Parathyroid adenoma (tissue), 2 donors: ENCODE measurements at regions not wholly inside any gene's neighbourhood (a gene's known extent, or its start where the extent isn't known, plus 50 kb on each side); places are given as distances from the start of the nearest gene placed in this dataset.

Experiments used
- H2AFZ ChIP-seq: fragments of 300-600 bp; sonication (generic); one replicate; pipeline ENCODE4 v1.7.0; 2017; ENCODE audit warnings: antibody characterized with exemption, mild to moderate bottlenecking
- H3K27ac ChIP-seq: fragments of 300-600 bp; sonication (generic); one replicate; pipeline ENCODE4 v1.7.0; 2017
- H3K27me3 ChIP-seq: fragments of 300-600 bp; sonication (generic); one replicate; pipeline ENCODE4 v1.7.0; 2017; ENCODE audit warnings: low read length; ENCODE audit not compliant: control insufficient read depth, insufficient read depth
- H3K36me3 ChIP-seq: fragments of 300-600 bp; sonication (generic); one replicate; pipeline ENCODE4 v1.7.0; 2017; ENCODE audit warnings: low read length; ENCODE audit not compliant: control insufficient read depth, insufficient read depth
- H3K4me1 ChIP-seq: fragments of 300-600 bp; sonication (generic); one replicate; pipeline ENCODE4 v1.7.0; 2017; ENCODE audit warnings: control low read depth
- H3K4me2 ChIP-seq: fragments of 300-600 bp; sonication (generic); one replicate; pipeline ENCODE4 v1.7.0; 2017; ENCODE audit warnings: low read length
- H3K4me3 ChIP-seq: fragments of 300-600 bp; sonication (generic); one replicate; pipeline ENCODE4 v1.7.0; 2017; ENCODE audit warnings: low read depth, low read length
- H3K79me2 ChIP-seq: fragments of 300-600 bp; sonication (generic); one replicate; pipeline ENCODE4 v1.7.0; 2017; ENCODE audit warnings: control low read depth
- H3K9ac ChIP-seq: fragments of 300-600 bp; sonication (generic); one replicate; pipeline ENCODE4 v1.7.0; 2017; ENCODE audit warnings: mild to moderate bottlenecking
- H3K9me3 ChIP-seq: fragments of 300-600 bp; sonication (generic); one replicate; pipeline ENCODE4 v1.7.0; 2017; ENCODE audit warnings: low read length; ENCODE audit not compliant: control insufficient read depth
- CTCF ChIP-seq: fragments of 300-600 bp; sonication (generic); IDR thresholded peaks from one replicate; pipeline ENCODE4 v1.7.0; 2017; ENCODE audit warnings: antibody characterized with exemption, mild to moderate bottlenecking
- donor health status: primary hyperparathyroidism.

DNA sequence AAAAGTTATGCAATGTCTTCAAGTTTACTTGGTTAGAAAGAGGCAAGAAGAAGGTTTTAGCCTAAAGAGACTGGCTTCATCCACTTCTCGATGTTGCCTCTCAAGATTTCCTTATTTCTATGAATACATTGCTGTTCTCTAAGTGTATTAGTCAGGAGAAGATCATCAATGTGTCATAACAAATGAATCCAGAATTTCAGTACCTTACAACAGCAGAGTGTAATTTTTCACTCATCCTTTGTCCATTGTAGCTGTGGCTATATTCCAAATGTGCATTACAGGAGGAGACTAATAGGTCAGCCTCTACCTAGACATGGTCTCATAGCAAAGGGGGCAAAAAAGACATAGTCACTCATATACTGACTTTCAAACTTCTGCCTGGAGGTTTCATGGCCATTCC is 579.1 kb downstream of the PRKD1 start:
- TF ChIP-seq CTCF = no peak
- H3K9ac ChIP-seq = no peak overlapping the region
- H3K27ac ChIP-seq = no peak overlapping the region
- H3K36me3 ChIP-seq = no peaks in the 10 kb centered on the region
- no peak overlapping the region for H3K4me2 ChIP-seq
- H2AFZ ChIP-seq = no peak overlapping the region
- no peaks in the 10 kb centered on the region for H3K27me3 ChIP-seq
- no peak overlapping the region for H3K4me3 ChIP-seq
- H3K79me2 ChIP-seq = no peaks in the 10 kb centered on the region
- H3K4me1 ChIP-seq = no peaks in the 10 kb centered on the region
- H3K9me3 ChIP-seq = no peaks in the 10 kb centered on the region

DNA sequence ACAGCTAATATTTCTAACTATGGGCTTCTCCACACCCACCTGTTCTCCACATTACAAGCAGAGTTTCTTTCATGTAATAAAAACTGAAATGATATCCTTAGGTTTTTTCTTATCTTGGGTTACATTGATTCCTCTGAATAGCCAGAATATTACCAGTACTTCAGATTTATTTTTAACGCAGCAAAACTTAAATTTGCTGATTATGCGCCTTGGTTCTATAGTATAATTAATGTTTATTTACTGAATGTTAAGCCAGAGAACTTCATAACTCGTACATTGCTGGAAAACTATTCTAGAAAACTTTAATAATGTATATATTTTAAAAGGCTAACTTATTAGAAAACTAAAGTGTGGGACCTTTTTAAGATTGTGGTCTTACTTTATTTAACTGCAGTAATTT is 577.2 kb downstream of the PRKD1 start:
- Histone ChIP-seq H2AFZ (no peak overlapping the region), H3K4me3 (no peak overlapping the region)

GRCh38 chr14:29351996-29352705 is 575.5 kb downstream of the PRKD1 start:
- no peak overlapping the region for H3K4me2 ChIP-seq
- no peaks in the 10 kb centered on the region for H3K27me3 ChIP-seq
- no peak overlapping the region for H3K27ac ChIP-seq
- no peak overlapping the region for H3K4me3 ChIP-seq
- H3K9me3 ChIP-seq = no peaks in the 10 kb centered on the region
- H3K9ac ChIP-seq = no peak overlapping the region
- no peaks in the 10 kb centered on the region for H3K36me3 ChIP-seq
- H3K79me2 ChIP-seq = no peaks in the 10 kb centered on the region
- no peak overlapping the region for H2AFZ ChIP-seq
- H3K4me1 ChIP-seq = no peaks in the 10 kb centered on the region
- TF ChIP-seq CTCF = no peak

More for the DNA sequence above, 577.2 kb downstream of the PRKD1 start:
- Histone ChIP-seq H3K36me3 (no peaks in the 10 kb centered on the region), H3K4me1 (no peaks in the 10 kb centered on the region), H3K9ac (no peak overlapping the region), H3K27me3 (no peaks in the 10 kb centered on the region), H3K9me3 (no peaks in the 10 kb centered on the region), H3K27ac (no peak overlapping the region), H3K4me2 (no peak overlapping the region), H3K79me2 (no peaks in the 10 kb centered on the region)
- TF ChIP-seq CTCF = no peak

GRCh38 chr14:29352706-29353080 is 575.0 kb downstream of the PRKD1 start:
- no peak overlapping the region for H3K4me3 ChIP-seq
- no peaks in the 10 kb centered on the region for H3K4me1 ChIP-seq
- no peak overlapping the region for H3K9ac ChIP-seq
- no peaks in the 10 kb centered on the region for H3K27me3 ChIP-seq
- H3K27ac ChIP-seq = no peak overlapping the region
- no peaks in the 10 kb centered on the region for H3K79me2 ChIP-seq
- no peak overlapping the region for H2AFZ ChIP-seq
- H3K4me2 ChIP-seq = no peak overlapping the region
- no peak for TF ChIP-seq CTCF
- H3K9me3 ChIP-seq = no peaks in the 10 kb centered on the region
- H3K36me3 ChIP-seq = no peaks in the 10 kb centered on the region

GRCh38 chr14:29353513-29353912 is 574.1 kb downstream of the PRKD1 start:
- no peak for TF ChIP-seq CTCF
- H3K4me2 ChIP-seq = no peak overlapping the region
- no peak overlapping the region for H3K27ac ChIP-seq
- no peak overlapping the region for H2AFZ ChIP-seq
- H3K9me3 ChIP-seq = no peaks in the 10 kb centered on the region
- no peaks in the 10 kb centered on the region for H3K36me3 ChIP-seq
- no peaks in the 10 kb centered on the region for H3K27me3 ChIP-seq
- no peaks in the 10 kb centered on the region for H3K4me1 ChIP-seq
- no peaks in the 10 kb centered on the region for H3K79me2 ChIP-seq
- H3K9ac ChIP-seq = no peak overlapping the region
- H3K4me3 ChIP-seq = no peak overlapping the region
